Endothelial cell of umbilical vein (primary cell): ENCODE measurements at regions not wholly inside any gene's neighbourhood (a gene's known extent, or its start where the extent isn't known, plus 50 kb on each side); places are given as distances from the start of the nearest gene placed in this dataset.

Experiments
- BruUV-seq: library from RNA; stranded (reverse); fragments of 400-500 nt; replicated peaks from 2 replicates; lab custom pipeline; 2021; lab: Mats Ljungman, UMichigan
- CTCF ChIA-PET: fragments of 300-600, 350-600 bp; sonication (Branson Sonifier 250); formaldehyde crosslinking; loops from one replicate; lab custom pipeline; 2021; ENCODE audit warnings: antibody characterized with exemption, inconsistent platforms; lab: Charles Lee
- POLR2A ChIA-PET: fragments of 300-600, 350-600 bp; sonication (Branson Sonifier 250); formaldehyde crosslinking; loops from one replicate; lab custom pipeline; 2021; ENCODE audit warnings: antibody characterized with exemption, inconsistent platforms; lab: Charles Lee
- DNase-seq: peaks from one replicate; pipeline ENCODE4 v3.0.0-alpha.2; 2011; ENCODE audit warnings: low read depth, low spot score
- FAIRE-seq: peaks from 2 replicates; lab custom pipeline; 2011; peaks lifted over from hg19 to GRCh38; lab: Jason Lieb, UNC
- H2AFZ ChIP-seq: 2 replicates; pipeline ENCODE4 v1.6.0; 2012; ENCODE audit warnings: low read depth, low read length, control low read depth, inconsistent platforms
- H3K27ac ChIP-seq: 2 replicates; pipeline ENCODE4 v1.5.1; 2011; ENCODE audit warnings: low read depth, mild to moderate bottlenecking, control low read depth, low read length, moderate library complexity; ENCODE audit not compliant: insufficient read depth
- H3K27me3 ChIP-seq, 2 experiments: 2 replicates each; pipeline versions ENCODE4 v1.6.0 to v1.6.1; 2011; ENCODE audit warnings: low read length in 2 of 2, mixed read lengths in 1 of 2; ENCODE audit not compliant: control insufficient read depth in 2 of 2, insufficient read depth in 2 of 2
- H3K36me3 ChIP-seq, 2 experiments: 2 replicates in 1 of 2; 3 replicates in 1 of 2; pipeline ENCODE4 v1.5.1; 2011; ENCODE audit warnings: low read length in 2 of 2, mild to moderate bottlenecking in 1 of 2, moderate library complexity in 1 of 2; ENCODE audit not compliant: control insufficient read depth in 2 of 2, insufficient read depth in 2 of 2; ENCODE audit errors: extremely low read depth in 1 of 2
- H3K4me1 ChIP-seq: 3 replicates; pipeline ENCODE4 v1.5.1; 2011; ENCODE audit warnings: mild to moderate bottlenecking, low read length; ENCODE audit not compliant: control insufficient read depth, insufficient read depth; ENCODE audit errors: extremely low read depth
- H3K4me2 ChIP-seq: 2 replicates; pipeline ENCODE4 v1.6.1; 2011; ENCODE audit warnings: low read length, control low read depth, mixed read lengths; ENCODE audit not compliant: insufficient read depth
- H3K4me3 ChIP-seq, 3 experiments: fragments of 200-600 bp in 1 of 3; sonication (generic), shearing (Covaris generic) in 1 of 3; replicated peaks in 1 of 3; 2 replicates each; pipeline ENCODE4 v1.5.1; 2011 to 2016; ENCODE audit warnings: control low read depth in 3 of 3, low read length in 3 of 3, mild to moderate bottlenecking in 2 of 3, inconsistent platforms in 1 of 3, low read depth in 1 of 3, moderate library complexity in 1 of 3; ENCODE audit not compliant: insufficient read depth in 1 of 3
- H3K79me2 ChIP-seq: 2 replicates; pipeline ENCODE4 v1.6.0; 2012; ENCODE audit warnings: low read length, inconsistent platforms; ENCODE audit not compliant: control insufficient read depth, insufficient read depth
- H3K9ac ChIP-seq: replicated peaks from 2 replicates; pipeline ENCODE3; 2011; ENCODE audit warnings: low read length, control low read depth; ENCODE audit not compliant: insufficient read depth; ENCODE audit errors: extremely low read depth
- H3K9me1 ChIP-seq: replicated peaks from 3 replicates; pipeline ENCODE4 v1.6.0; 2011; ENCODE audit warnings: mild to moderate bottlenecking, low read length; ENCODE audit not compliant: control insufficient read depth, insufficient read depth; ENCODE audit errors: extremely low read depth
- H3K9me3 ChIP-seq: replicated peaks from 2 replicates; pipeline ENCODE4 v1.5.1; 2012; ENCODE audit warnings: low read length, inconsistent platforms; ENCODE audit not compliant: control insufficient read depth, insufficient read depth
- H4K20me1 ChIP-seq: replicated peaks from 2 replicates; pipeline ENCODE3; 2011; ENCODE audit warnings: mild to moderate bottlenecking, low read length; ENCODE audit not compliant: control insufficient read depth, insufficient read depth; ENCODE audit errors: extremely low read depth
- EZH2 ChIP-seq: IDR thresholded peaks from 2 replicates; pipeline ENCODE4 v1.6.1; 2012; ENCODE audit warnings: borderline replicate concordance, low read depth, mild to moderate bottlenecking, moderate library complexity, low read length, inconsistent platforms; ENCODE audit not compliant: severe bottlenecking
- FOS ChIP-seq: IDR thresholded peaks from 2 replicates; pipeline ENCODE4 v1.6.1; 2011; ENCODE audit warnings: mild to moderate bottlenecking, low read length, moderate library complexity, borderline replicate concordance; ENCODE audit not compliant: insufficient read depth
- GATA2 ChIP-seq: IDR thresholded peaks from 2 replicates; pipeline ENCODE4 v1.7.0; 2011; ENCODE audit warnings: low read depth, mild to moderate bottlenecking, moderate library complexity, mixed read lengths, low read length; ENCODE audit not compliant: insufficient read length, insufficient read depth
- JUN ChIP-seq: IDR thresholded peaks from 2 replicates; pipeline ENCODE4 v1.6.1; 2011; ENCODE audit warnings: borderline replicate concordance, low read depth; ENCODE audit not compliant: insufficient read length, insufficient read depth
- MYC ChIP-seq: IDR thresholded peaks from one replicate; pipeline ENCODE4 v1.6.1; 2011; ENCODE audit warnings: mild to moderate bottlenecking, low read depth, low read length
- POLR2A ChIP-seq: IDR thresholded peaks from 2 replicates; pipeline ENCODE4 v1.6.1; 2012; ENCODE audit warnings: low read depth, mild to moderate bottlenecking, control low read depth, low read length
- POLR2AphosphoS5 ChIP-seq: IDR thresholded peaks from 2 replicates; pipeline ENCODE4 v1.6.1; 2012; ENCODE audit warnings: low read depth, mild to moderate bottlenecking, control low read depth, low read length, moderate library complexity; ENCODE audit not compliant: insufficient read depth
- dilution Hi-C: fragments of 300-500 bp; cut with MboI; formaldehyde crosslinking; loops from one replicate; pipeline ENCODE4 v1.15.0; 2019; ENCODE audit warnings: low sequenced_read_pairs; ENCODE audit not compliant: extremely low pct_ligation_motif_present
- intact Hi-C: fragments of 100-400 bp; cut with micrococcal nuclease; formaldehyde crosslinking; loops from one replicate; pipeline ENCODE4 v1.10.0; 2022
- TF ChIP-seq, protein P1 (sequence below), 2 donors: IDR thresholded peaks; 1 replicate in 1 of 2; 2 replicates in 1 of 2; pipeline ENCODE4 v1.5.1; 2011; ENCODE audit warnings: low read length in 2 of 2, mild to moderate bottlenecking in 2 of 2, moderate library complexity in 2 of 2, control low read depth in 1 of 2, inconsistent platforms in 1 of 2, low read depth in 1 of 2; ENCODE audit not compliant: insufficient read depth in 1 of 2; ENCODE audit errors: extremely low read depth in 1 of 2
- TF ChIP-seq, protein P2 (sequence below): IDR thresholded peaks from 2 replicates; pipeline ENCODE4 v1.6.1; 2011; ENCODE audit not compliant: insufficient read depth, insufficient read length

DNA sequence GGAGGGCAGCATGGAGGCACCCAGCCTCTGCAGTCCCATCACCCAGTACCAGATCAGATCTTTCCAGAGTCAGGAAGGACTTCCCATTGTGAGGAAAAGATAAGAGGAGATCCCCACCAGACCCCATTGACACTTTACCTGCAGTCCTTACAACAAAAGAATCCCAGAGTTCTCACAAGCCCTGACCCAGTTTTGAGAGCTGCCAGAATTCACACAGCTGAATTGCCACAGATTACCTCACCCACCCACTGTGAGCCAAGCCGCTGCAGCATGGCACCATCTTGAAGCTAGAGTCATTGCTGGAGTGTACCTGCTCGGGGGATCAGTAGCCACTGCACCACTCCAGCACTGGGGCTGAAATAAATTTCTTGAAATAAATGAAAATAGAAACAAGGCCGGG lies 91.8 kb upstream of the UBASH3B start:
- no peak overlapping the region for H3K27ac ChIP-seq
- intact Hi-C loops = no loop called here
- no peaks in the 10 kb centered on the region for H4K20me1 ChIP-seq
- no peaks in the 10 kb centered on the region for H3K79me2 ChIP-seq
- no peaks in the 10 kb centered on the region for H3K9me3 ChIP-seq
- H3K36me3 ChIP-seq = no peaks in the 10 kb centered on the region
- H3K4me2 ChIP-seq = no peak overlapping the region
- dilution Hi-C loops = no loop called here
- DNase-seq (no peak), FAIRE-seq (no peak)
- H3K4me1 ChIP-seq = no peaks in the 10 kb centered on the region
- H3K4me3 ChIP-seq = no peak overlapping the region
- no peak for TF ChIP-seq JUN
- no peak for TF ChIP-seq FOS
- no peak for TF ChIP-seq POLR2A
- TF ChIP-seq MYC = no peak
- no peak for TF ChIP-seq EZH2
- TF ChIP-seq GATA2 = no peak
- no peak for TF ChIP-seq POLR2AphosphoS5
- TF ChIP-seq, protein P1, sequence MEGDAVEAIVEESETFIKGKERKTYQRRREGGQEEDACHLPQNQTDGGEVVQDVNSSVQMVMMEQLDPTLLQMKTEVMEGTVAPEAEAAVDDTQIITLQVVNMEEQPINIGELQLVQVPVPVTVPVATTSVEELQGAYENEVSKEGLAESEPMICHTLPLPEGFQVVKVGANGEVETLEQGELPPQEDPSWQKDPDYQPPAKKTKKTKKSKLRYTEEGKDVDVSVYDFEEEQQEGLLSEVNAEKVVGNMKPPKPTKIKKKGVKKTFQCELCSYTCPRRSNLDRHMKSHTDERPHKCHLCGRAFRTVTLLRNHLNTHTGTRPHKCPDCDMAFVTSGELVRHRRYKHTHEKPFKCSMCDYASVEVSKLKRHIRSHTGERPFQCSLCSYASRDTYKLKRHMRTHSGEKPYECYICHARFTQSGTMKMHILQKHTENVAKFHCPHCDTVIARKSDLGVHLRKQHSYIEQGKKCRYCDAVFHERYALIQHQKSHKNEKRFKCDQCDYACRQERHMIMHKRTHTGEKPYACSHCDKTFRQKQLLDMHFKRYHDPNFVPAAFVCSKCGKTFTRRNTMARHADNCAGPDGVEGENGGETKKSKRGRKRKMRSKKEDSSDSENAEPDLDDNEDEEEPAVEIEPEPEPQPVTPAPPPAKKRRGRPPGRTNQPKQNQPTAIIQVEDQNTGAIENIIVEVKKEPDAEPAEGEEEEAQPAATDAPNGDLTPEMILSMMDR (IDR thresholded peaks at IDR 0.05; ENCODE audit: extremely low read depth in 1 of 2, insufficient read depth in 1 of 2, low read depth in 1 of 2, low read length in 2 of 2) = no peak
- TF ChIP-seq, protein P2, sequence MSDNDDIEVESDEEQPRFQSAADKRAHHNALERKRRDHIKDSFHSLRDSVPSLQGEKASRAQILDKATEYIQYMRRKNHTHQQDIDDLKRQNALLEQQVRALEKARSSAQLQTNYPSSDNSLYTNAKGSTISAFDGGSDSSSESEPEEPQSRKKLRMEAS = no peak
- no peaks in the 10 kb centered on the region for H3K9me1 ChIP-seq
- no TSS peak for BruUV-seq
- no peaks in the 10 kb centered on the region for H3K27me3 ChIP-seq
- CTCF ChIA-PET = no interaction called here
- POLR2A ChIA-PET = no interaction called here
- no peak overlapping the region for H2AFZ ChIP-seq
- no peak overlapping the region for H3K9ac ChIP-seq
